Panc1 (cell line): ENCODE measurements at regions not wholly inside any gene's neighbourhood (a gene's known extent, or its start where the extent isn't known, plus 50 kb on each side); places are given as distances from the start of the nearest gene placed in this dataset.

ENCODE experiments used
- ATAC-seq: fragments of 200-7000 bp; cut with Tn5 transposase; 2 replicates; pipeline ENCODE4 v1.9.1; 2020; ENCODE audit warnings: mild to moderate bottlenecking, moderate library complexity
- BruUV-seq: library from RNA; stranded (reverse); fragments of 400-500 nt; replicated peaks from 2 replicates; lab custom pipeline; 2021; lab: Mats Ljungman, UMichigan
- CTCF ChIA-PET: fragments of 300-600 bp; sonication (Branson Sonifier 250); formaldehyde crosslinking; loops from one replicate; lab custom pipeline; 2022; ENCODE audit warnings: antibody characterized with exemption; lab: Charles Lee
- POLR2A ChIA-PET: fragments of 300-600 bp; sonication (Branson Sonifier 250); formaldehyde crosslinking; loops from one replicate; lab custom pipeline; 2022; ENCODE audit warnings: antibody characterized with exemption; lab: Charles Lee
- DNase-seq: peaks from one replicate; pipeline ENCODE4 v3.0.0-alpha.2; 2010; ENCODE audit warnings: low read depth, low spot score
- H3K27ac ChIP-seq: 2 replicates; pipeline ENCODE4 v1.5.1; 2011; ENCODE audit warnings: mild to moderate bottlenecking, low read length, inconsistent platforms
- H3K27me3 ChIP-seq: fragments of 200-500 bp; sonication (Bioruptor generic); 2 replicates; pipeline ENCODE4 v1.6.0; 2014; ENCODE audit warnings: low read length, inconsistent platforms; ENCODE audit not compliant: control insufficient read depth, insufficient read depth
- H3K36me3 ChIP-seq: fragments of 200-500 bp; sonication (Bioruptor generic); 2 replicates; pipeline ENCODE4 v1.5.1; 2014; ENCODE audit warnings: inconsistent platforms, mild to moderate bottlenecking, low read length, moderate library complexity; ENCODE audit not compliant: control insufficient read depth, insufficient read depth
- H3K4me1 ChIP-seq: 2 replicates; pipeline ENCODE4 v1.5.1; 2011; ENCODE audit warnings: inconsistent platforms, mild to moderate bottlenecking, low read length, moderate library complexity; ENCODE audit not compliant: control insufficient read depth, insufficient read depth
- H3K4me3 ChIP-seq, 2 experiments: 2 replicates each; pipeline ENCODE4 v1.5.1; 2011 to 2012; ENCODE audit warnings: low read depth in 2 of 2, low read length in 2 of 2, mild to moderate bottlenecking in 2 of 2, inconsistent platforms in 1 of 2, moderate library complexity in 1 of 2
- H3K9me3 ChIP-seq: fragments of 200-500 bp; sonication (Bioruptor generic); 2 replicates; pipeline ENCODE4 v1.5.1; 2014; ENCODE audit warnings: low read depth, mild to moderate bottlenecking, inconsistent platforms, low read length, moderate library complexity; ENCODE audit not compliant: control insufficient read depth, insufficient read depth
- POLR2AphosphoS5 ChIP-seq: IDR thresholded peaks from 2 replicates; pipeline ENCODE4 v1.6.1; 2012; ENCODE audit warnings: mild to moderate bottlenecking, low read depth, low read length, moderate library complexity
- REST ChIP-seq, 2 experiments: IDR thresholded peaks; 2 replicates each; pipeline ENCODE4 v1.6.1; 2011 to 2012; ENCODE audit warnings: low read depth in 2 of 2, control low read depth in 1 of 2, low read length in 1 of 2, mild to moderate bottlenecking in 1 of 2, moderate library complexity in 1 of 2; ENCODE audit not compliant: insufficient read depth in 1 of 2
- SIN3A ChIP-seq: IDR thresholded peaks from 2 replicates; pipeline ENCODE4 v1.6.1; 2012; ENCODE audit warnings: low read depth, mild to moderate bottlenecking, low read length, moderate library complexity, borderline replicate concordance; ENCODE audit not compliant: insufficient read depth
- TCF7L2 ChIP-seq: IDR thresholded peaks from 2 replicates; pipeline ENCODE4 v1.6.1; 2011; ENCODE audit warnings: mild to moderate bottlenecking, low read depth, low read length, inconsistent platforms
- in situ Hi-C: cut with HindIII; loops from 2 replicates; pipeline ENCODE4 v1.10.0; 2016; ENCODE audit warnings: low sequenced_read_pairs, low pct_unique_long_range_greater_than_20kb
- intact Hi-C: fragments of 100-400 bp; cut with micrococcal nuclease; formaldehyde crosslinking; loops from one replicate; pipeline ENCODE4 v1.10.0; 2022; ENCODE audit not compliant: unreplicated experiment
- TF ChIP-seq, protein P1 (sequence below): fragments of 450-650 bp; IDR thresholded peaks from 2 replicates; pipeline ENCODE4 v1.5.1; 2017; ENCODE audit warnings: mild to moderate bottlenecking

GRCh38 chr6:25142506-25142905, 136.7 kb upstream of the CARMIL1 start:
- Histone ChIP-seq H3K9me3 (no peaks in the 10 kb centered on the region), H3K27ac (no peak overlapping the region), H3K36me3 (no peaks in the 10 kb centered on the region), H3K4me3 (no peak overlapping the region), H3K27me3 (no peaks in the 10 kb centered on the region), H3K4me1 (no peaks in the 10 kb centered on the region)
- ATAC-seq (no peak), DNase-seq (no peak)
- TF ChIP-seq POLR2AphosphoS5: no peak
- TF ChIP-seq, protein P1, sequence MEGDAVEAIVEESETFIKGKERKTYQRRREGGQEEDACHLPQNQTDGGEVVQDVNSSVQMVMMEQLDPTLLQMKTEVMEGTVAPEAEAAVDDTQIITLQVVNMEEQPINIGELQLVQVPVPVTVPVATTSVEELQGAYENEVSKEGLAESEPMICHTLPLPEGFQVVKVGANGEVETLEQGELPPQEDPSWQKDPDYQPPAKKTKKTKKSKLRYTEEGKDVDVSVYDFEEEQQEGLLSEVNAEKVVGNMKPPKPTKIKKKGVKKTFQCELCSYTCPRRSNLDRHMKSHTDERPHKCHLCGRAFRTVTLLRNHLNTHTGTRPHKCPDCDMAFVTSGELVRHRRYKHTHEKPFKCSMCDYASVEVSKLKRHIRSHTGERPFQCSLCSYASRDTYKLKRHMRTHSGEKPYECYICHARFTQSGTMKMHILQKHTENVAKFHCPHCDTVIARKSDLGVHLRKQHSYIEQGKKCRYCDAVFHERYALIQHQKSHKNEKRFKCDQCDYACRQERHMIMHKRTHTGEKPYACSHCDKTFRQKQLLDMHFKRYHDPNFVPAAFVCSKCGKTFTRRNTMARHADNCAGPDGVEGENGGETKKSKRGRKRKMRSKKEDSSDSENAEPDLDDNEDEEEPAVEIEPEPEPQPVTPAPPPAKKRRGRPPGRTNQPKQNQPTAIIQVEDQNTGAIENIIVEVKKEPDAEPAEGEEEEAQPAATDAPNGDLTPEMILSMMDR: no peak
- TF ChIP-seq REST (IDR thresholded peaks at IDR 0.05; ENCODE audit: insufficient read depth in 1 of 2, low read depth in 2 of 2, low read length in 1 of 2): no peak
- no peak for TF ChIP-seq SIN3A
- no peak for TF ChIP-seq TCF7L2
- intact Hi-C loops (no loop called here), in situ Hi-C loops (no loop called here)
- BruUV-seq: no TSS peak
- ChIA-PET CTCF (no interaction called here), POLR2A (no interaction called here)

- ATAC-seq (no peak), DNase-seq (no peak)
- TF ChIP-seq, protein P1: no peak
- TF ChIP-seq SIN3A: no peak
- in situ Hi-C loops (no loop called here), intact Hi-C loops (no loop called here)
- Histone ChIP-seq H3K4me3 (no peak overlapping the region), H3K9me3 (no peaks in the 10 kb centered on the region; the same call in 1 of the 2 replicates), H3K36me3 (no peaks in the 10 kb centered on the region), H3K4me1 (no peaks in the 10 kb centered on the region), H3K27me3 (no peaks in the 10 kb centered on the region), H3K27ac (no peak overlapping the region)
- BruUV-seq: no TSS peak
- ChIA-PET POLR2A (no interaction called here), CTCF (interaction anchor here (0.6 kb wide), 1 partner anchor 86 kb away, joined by 9 read pairs; no protein-coding TSS in a partner anchor)
Observed at GRCh38 chr6:25144919-25145318, 134.3 kb upstream of the CARMIL1 start.
